PC-3 (cell line): ENCODE measurements at regions not wholly inside any gene's neighbourhood (a gene's known extent, or its start where the extent isn't known, plus 50 kb on each side); places are given as distances from the start of the nearest gene placed in this dataset.

Experiments used
- ATAC-seq: fragments of 200-7000 bp; cut with Tn5 transposase; 2 replicates; pipeline ENCODE4 v1.9.1; 2020; ENCODE audit warnings: mild to moderate bottlenecking, moderate library complexity
- BruUV-seq: library from RNA; stranded (reverse); fragments of 400-500 nt; replicated peaks from 2 replicates; lab custom pipeline; 2021; lab: Mats Ljungman, UMichigan
- CTCF ChIA-PET: fragments of 300-600 bp; sonication (Branson Sonifier 250); formaldehyde crosslinking; loops from one replicate; lab custom pipeline; 2022; ENCODE audit warnings: antibody characterized with exemption; lab: Charles Lee
- POLR2A ChIA-PET: fragments of 300-600 bp; sonication (Branson Sonifier 250); formaldehyde crosslinking; loops from one replicate; lab custom pipeline; 2022; ENCODE audit warnings: antibody characterized with exemption; ENCODE audit not compliant: unreplicated experiment; lab: Charles Lee
- DNase-seq: peaks from one replicate; pipeline ENCODE4 v3.0.0-alpha.2; 2015
- H2AFZ ChIP-seq: fragments of 300-600 bp; sonication (generic); 2 replicates; pipeline ENCODE4 v1.6.0; 2016; ENCODE audit warnings: antibody characterized with exemption, low read length
- H3F3A ChIP-seq: fragments of 300-600 bp; sonication (generic); one replicate; pipeline ENCODE4 v1.6.0; 2017; ENCODE audit warnings: antibody characterized with exemption, low read length, control low read depth, mild to moderate bottlenecking; ENCODE audit not compliant: unreplicated experiment
- H3K27ac ChIP-seq: fragments of 300-600 bp; sonication (generic); 2 replicates; pipeline ENCODE4 v1.5.1; 2016; ENCODE audit warnings: mild to moderate bottlenecking, low read length
- H3K27me3 ChIP-seq: fragments of 300-600 bp; sonication (generic); 2 replicates; pipeline ENCODE4 v1.6.1; 2016; ENCODE audit warnings: low read length, mixed read lengths
- H3K36me3 ChIP-seq: fragments of 300-600 bp; sonication (generic); 2 replicates; pipeline ENCODE4 v1.6.1; 2016; ENCODE audit warnings: low read depth, mixed run types, low read length, mixed read lengths
- H3K4me1 ChIP-seq: fragments of 300-600 bp; sonication (generic); 2 replicates; pipeline ENCODE4 v1.5.1; 2016; ENCODE audit warnings: low read length; ENCODE audit not compliant: insufficient read depth
- H3K4me2 ChIP-seq: fragments of 300-600 bp; sonication (generic); 2 replicates; pipeline ENCODE4 v1.6.0; 2016; ENCODE audit warnings: low read length
- H3K4me3 ChIP-seq: fragments of 300-600 bp; sonication (generic); 2 replicates; pipeline ENCODE4 v1.5.1; 2016; ENCODE audit warnings: mild to moderate bottlenecking, low read length, mixed read lengths
- H3K79me2 ChIP-seq: fragments of 300-600 bp; sonication (generic); 2 replicates; pipeline ENCODE4 v1.6.1; 2017; ENCODE audit warnings: low read length, mixed read lengths
- H3K9ac ChIP-seq: fragments of 300-600 bp; sonication (generic); 2 replicates; pipeline ENCODE4 v1.6.0; 2016; ENCODE audit warnings: mild to moderate bottlenecking, low read length
- H3K9me2 ChIP-seq: fragments of 300-600 bp; sonication (generic); replicated peaks from 2 replicates; pipeline ENCODE4 v1.6.1; 2016; ENCODE audit warnings: mixed run types, low read length, mixed read lengths
- H3K9me3 ChIP-seq: fragments of 300-600 bp; sonication (generic); 2 replicates; pipeline ENCODE4 v1.6.1; 2016; ENCODE audit warnings: low read length, mixed read lengths
- H4K20me1 ChIP-seq: fragments of 300-600 bp; sonication (generic); 2 replicates; pipeline ENCODE4 v1.6.1; 2016; ENCODE audit warnings: low read length, mixed read lengths
- CTCF ChIP-seq: fragments of 300-600 bp; sonication (generic); conservative IDR thresholded peaks from 2 replicates; pipeline ENCODE4 v1.5.1; 2017; ENCODE audit warnings: antibody characterized with exemption, low read depth, mild to moderate bottlenecking, low read length
- EZH2 ChIP-seq: fragments of 300-600 bp; sonication (generic); IDR thresholded peaks from one replicate; pipeline ENCODE4 v1.6.1; 2017; ENCODE audit warnings: antibody characterized with exemption, mild to moderate bottlenecking, low read length; ENCODE audit not compliant: unreplicated experiment
- EZH2phosphoT487 ChIP-seq: fragments of 300-600 bp; sonication (generic); IDR thresholded peaks from 2 replicates; pipeline ENCODE4 v1.6.1; 2018; ENCODE audit warnings: mild to moderate bottlenecking, antibody characterized with exemption, low read length, borderline replicate concordance
- intact Hi-C: fragments of 100-400 bp; cut with micrococcal nuclease; formaldehyde crosslinking; loops from 2 replicates; pipeline ENCODE4 v1.9.0; 2023

DNA sequence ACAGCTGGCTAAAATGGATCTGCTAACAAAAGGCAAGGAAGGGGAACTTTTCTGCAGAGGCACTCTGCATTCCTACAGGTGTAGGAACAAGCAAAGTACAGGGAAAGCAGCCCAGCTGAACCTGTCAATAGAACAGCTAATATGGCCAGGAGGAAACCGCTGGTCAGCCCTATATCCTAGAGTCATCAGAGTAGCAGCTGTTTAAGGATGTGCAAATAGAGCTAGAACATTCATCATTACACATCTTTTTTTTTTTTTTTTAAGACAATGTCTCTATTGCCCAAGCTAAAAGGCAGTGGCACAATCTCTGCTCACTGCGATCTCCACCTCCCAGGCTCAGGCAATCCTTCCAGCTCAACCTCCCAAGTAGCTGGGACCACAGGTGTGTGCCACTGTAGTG lies 163.0 kb downstream of the BTC start:
- ATAC-seq (peak; percentile 69), DNase-seq (peak; percentile 73)
- H3F3A ChIP-seq: no peaks in the 10 kb centered on the region
- no peaks in the 10 kb centered on the region for H3K9me3 ChIP-seq
- H2AFZ ChIP-seq: no peak overlapping the region
- no peaks in the 10 kb centered on the region for H4K20me1 ChIP-seq
- no peaks in the 10 kb centered on the region for H3K36me3 ChIP-seq
- H3K27me3 ChIP-seq: no peaks in the 10 kb centered on the region
- TF ChIP-seq EZH2: no peak
- no peak for TF ChIP-seq EZH2phosphoT487
- TF ChIP-seq CTCF: no peak
- peak overlapping the region; percentile 95 for H3K27ac ChIP-seq
- H3K9me2 ChIP-seq: 0 out of 2 replicates have a peak, but pooled peaks cover 3% of the 10 kb centered on the region
- intact Hi-C loops: no loop called here
- H3K9ac ChIP-seq: peak overlapping the region; percentile 56
- ChIA-PET POLR2A (interaction anchor here (0.5 kb wide), 1 partner anchor 27 kb away, joined by 5 read pairs; no protein-coding TSS in a partner anchor), CTCF (no interaction called here)
- H3K4me3 ChIP-seq: no peak overlapping the region
- H3K4me1 ChIP-seq: peaks cover 69% of the 10 kb centered on the region
- H3K79me2 ChIP-seq: no peaks in the 10 kb centered on the region
- H3K4me2 ChIP-seq: peak overlapping the region; percentile 53
- no TSS peak for BruUV-seq

GRCh38 chr4:74631988-74632387 lies 162.3 kb downstream of the BTC start:
- Histone ChIP-seq H3K4me1 (peaks cover 65% of the 10 kb centered on the region), H3K27ac (peak overlapping the region; percentile 95), H3K4me3 (no peak overlapping the region), H3F3A (no peaks in the 10 kb centered on the region), H3K27me3 (no peaks in the 10 kb centered on the region), H3K9ac (peak overlapping the region; percentile 56), H2AFZ (no peak overlapping the region), H4K20me1 (no peaks in the 10 kb centered on the region), H3K4me2 (peak overlapping the region; percentile 53; the same call in 1 of the 2 replicates), H3K36me3 (no peaks in the 10 kb centered on the region), H3K79me2 (no peaks in the 10 kb centered on the region), H3K9me3 (no peaks in the 10 kb centered on the region), H3K9me2 (0 out of 2 replicates have a peak, but pooled peaks cover 3% of the 10 kb centered on the region)
- BruUV-seq: TSS peak; percentile 29
- TF ChIP-seq EZH2phosphoT487 (no peak), CTCF (no peak), EZH2 (no peak)
- ChIA-PET POLR2A (no interaction called here), CTCF (no interaction called here)
- ATAC-seq (no peak), DNase-seq (no peak)
- intact Hi-C loops: no loop called here

DNA sequence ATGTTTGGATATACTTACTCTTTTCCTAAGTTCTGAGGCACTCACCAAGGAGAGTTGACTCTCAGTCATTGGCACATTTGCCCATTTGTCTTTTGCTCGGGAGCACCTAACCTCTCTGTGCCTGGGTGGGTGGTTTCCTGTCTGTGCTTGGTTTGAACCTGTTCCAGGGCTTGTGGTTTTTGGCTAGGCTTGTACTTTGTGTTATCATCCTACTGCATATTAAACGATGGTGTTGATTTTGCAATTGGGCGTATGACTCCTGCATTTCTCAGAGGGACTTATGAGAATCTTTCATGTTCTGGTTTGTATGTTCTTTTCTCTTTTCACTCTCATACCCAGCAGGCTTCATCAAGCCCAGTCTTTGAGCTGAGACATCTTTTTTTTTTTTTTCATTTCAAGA lies 161.7 kb downstream of the BTC start:
- intact Hi-C loops: no loop called here
- Histone ChIP-seq H3K9me3 (no peaks in the 10 kb centered on the region), H3F3A (no peaks in the 10 kb centered on the region), H3K4me3 (no peak overlapping the region), H3K9me2 (0 out of 2 replicates have a peak, but pooled peaks cover 3% of the 10 kb centered on the region), H3K27me3 (no peaks in the 10 kb centered on the region), H3K9ac (peak overlapping the region; percentile 69), H3K27ac (peak overlapping the region; percentile 95), H3K36me3 (no peaks in the 10 kb centered on the region), H3K4me1 (peaks cover 61% of the 10 kb centered on the region), H3K4me2 (peak overlapping the region; percentile 53), H4K20me1 (no peaks in the 10 kb centered on the region), H2AFZ (no peak overlapping the region), H3K79me2 (no peaks in the 10 kb centered on the region)
- ChIA-PET POLR2A (interaction anchor here (0.7 kb wide), 1 partner anchor 444 kb away, joined by 5 read pairs; no protein-coding TSS in a partner anchor), CTCF (interaction anchor here (0.6 kb wide), 1 partner anchor 96 kb away, joined by 3 read pairs; no protein-coding TSS in a partner anchor)
- BruUV-seq: no TSS peak
- TF ChIP-seq EZH2 (no peak), CTCF (no peak), EZH2phosphoT487 (no peak)
- ATAC-seq: peak; percentile 80
- DNase-seq: peak; percentile 93
